H1 (cell line): ENCODE measurements at regions not wholly inside any gene's neighbourhood (a gene's known extent, or its start where the extent isn't known, plus 50 kb on each side); places are given as distances from the start of the nearest gene placed in this dataset.

ENCODE experiments used
- CTCF ChIP-seq, 3 experiments: IDR thresholded peaks; 1 replicate in 2 of 3; 2 replicates in 1 of 3; pipeline versions ENCODE4 v1.5.1 to v1.6.1; 2011; ENCODE audit warnings: low read length in 3 of 3, mild to moderate bottlenecking in 3 of 3, inconsistent platforms in 2 of 3, low read depth in 1 of 3, moderate library complexity in 1 of 3; ENCODE audit not compliant: insufficient read depth in 1 of 3; ENCODE audit errors: control extremely low read depth in 1 of 3
- EGR1 ChIP-seq: IDR thresholded peaks from 2 replicates; pipeline ENCODE4 v1.6.1; 2011; ENCODE audit warnings: low read depth, low read length, borderline replicate concordance
- EZH2 ChIP-seq: fragments of 200-600 bp; sonication (generic); IDR thresholded peaks from 2 replicates; pipeline ENCODE4 v1.7.1; 2012; ENCODE audit warnings: low read depth, mild to moderate bottlenecking, moderate library complexity, low read length, inconsistent platforms; ENCODE audit not compliant: severe bottlenecking
- NRF1 ChIP-seq: IDR thresholded peaks from 2 replicates; pipeline ENCODE4 v1.6.1; 2011; ENCODE audit warnings: mild to moderate bottlenecking, low read depth, low read length, improper control_type of control experiment
- POLR2A ChIP-seq, 2 experiments: IDR thresholded peaks; 1 replicate in 1 of 2; 2 replicates in 1 of 2; pipeline ENCODE4 v1.6.1; 2011; ENCODE audit warnings: low read depth in 2 of 2, low read length in 2 of 2, mild to moderate bottlenecking in 2 of 2; ENCODE audit errors: control extremely low read depth in 1 of 2
- RAD21 ChIP-seq, 2 experiments: IDR thresholded peaks in 1 of 2; conservative IDR thresholded peaks in 1 of 2; 2 replicates each; pipeline ENCODE4 v1.6.1; 2011; ENCODE audit warnings: low read depth in 2 of 2, low read length in 2 of 2, improper control_type of control experiment in 1 of 2, inconsistent platforms in 1 of 2, mild to moderate bottlenecking in 1 of 2, moderate library complexity in 1 of 2
- SIN3A ChIP-seq, 2 experiments: IDR thresholded peaks in 1 of 2; conservative IDR thresholded peaks in 1 of 2; 2 replicates each; pipeline ENCODE4 v1.6.1; 2011 to 2012; ENCODE audit warnings: low read length in 2 of 2, improper control_type of control experiment in 1 of 2, low read depth in 1 of 2, mild to moderate bottlenecking in 1 of 2
- SP2 ChIP-seq: IDR thresholded peaks from 2 replicates; pipeline ENCODE4 v1.6.1; 2012; ENCODE audit warnings: mild to moderate bottlenecking, low read length, inconsistent platforms
- TBP ChIP-seq: IDR thresholded peaks from 2 replicates; pipeline ENCODE4 v1.6.1; 2011; ENCODE audit warnings: low read depth, low read length, improper control_type of control experiment
- USF2 ChIP-seq: IDR thresholded peaks from 2 replicates; pipeline ENCODE4 v1.6.1; 2011; ENCODE audit warnings: low read length, improper control_type of control experiment

GRCh38 chr7:89681448-89681847 is 472.8 kb upstream of the STEAP1 start:
- TF ChIP-seq CTCF (IDR thresholded peaks at IDR 0.05; ENCODE audit: control extremely low read depth in 1 of 3, insufficient read depth in 1 of 3, low read depth in 1 of 3, low read length in 3 of 3) (no peak), SP2 (no peak), POLR2A (IDR thresholded peaks at IDR 0.05; ENCODE audit: control extremely low read depth in 1 of 2, low read depth in 2 of 2, low read length in 2 of 2) (no peak), EZH2 (no peak), EGR1 (no peak), RAD21 (IDR thresholded peaks at IDR 0.05 in 1 of 2, conservative IDR thresholded peaks at IDR 0.05 in 1 of 2; ENCODE audit: low read depth in 2 of 2, low read length in 2 of 2) (no peak), TBP (no peak), USF2 (no peak), SIN3A (conservative IDR thresholded peaks at IDR 0.05 in 1 of 2, IDR thresholded peaks at IDR 0.05 in 1 of 2; ENCODE audit: low read depth in 1 of 2, low read length in 2 of 2) (no peak), NRF1 (no peak)
